ENCODE measurements at regions not wholly inside any gene's neighbourhood (a gene's known extent, or its start where the extent isn't known, plus 50 kb on each side); places are given as distances from the start of the nearest gene placed in this dataset.

GRCh38 chr20:1786486-1786885, 108.7 kb upstream of the SIRPA start:
- Mint-ChIP-seq H3K9me3 (ENCODE audit: low read depth, unreplicated experiment) (no peaks in the 10 kb centered on the region), H3K4me1 (ENCODE audit: low read depth, unreplicated experiment) (no peaks in the 10 kb centered on the region), H3K4me3 (ENCODE audit: low read depth, unreplicated experiment) (no peak overlapping the region), H3K36me3 (ENCODE audit: insufficient read depth, unreplicated experiment) (no peaks in the 10 kb centered on the region), H3K27ac (ENCODE audit: unreplicated experiment) (no peak overlapping the region), H3K27me3 (ENCODE audit: unreplicated experiment) (peaks cover 55% of the 10 kb centered on the region)
- CTCF ChIA-PET = no interaction called here
- TF ChIP-seq CTCF (IDR thresholded peaks at IDR 0.05; ENCODE audit: unreplicated experiment) = no peak
- no TSS peak for BruUV-seq (replicated peaks)
- no peak for DNase-seq
- intact Hi-C loops (cut with micrococcal nuclease; ENCODE audit: unreplicated experiment) = no loop called here

- Mint-ChIP-seq H3K36me3 (ENCODE audit: insufficient read depth, unreplicated experiment) (no peaks in the 10 kb centered on the region), H3K4me1 (ENCODE audit: low read depth, unreplicated experiment) (no peaks in the 10 kb centered on the region), H3K9me3 (ENCODE audit: low read depth, unreplicated experiment) (no peaks in the 10 kb centered on the region), H3K27ac (ENCODE audit: unreplicated experiment) (no peak overlapping the region), H3K4me3 (ENCODE audit: low read depth, unreplicated experiment) (no peak overlapping the region), H3K27me3 (ENCODE audit: unreplicated experiment) (peaks cover 69% of the 10 kb centered on the region)
- DNase-seq = no peak
- BruUV-seq (replicated peaks) = no TSS peak
- no peak for TF ChIP-seq CTCF (IDR thresholded peaks at IDR 0.05; ENCODE audit: unreplicated experiment)
- CTCF ChIA-PET = no interaction called here
- intact Hi-C loops (cut with micrococcal nuclease; ENCODE audit: unreplicated experiment) = no loop called here
These were observed 110.6 kb upstream of the SIRPA start for GRCh38 chr20:1784586-1784985.

GRCh38 chr20:1783245-1783644, 112.0 kb upstream of the SIRPA start:
- H3K36me3 Mint-ChIP-seq (ENCODE audit: insufficient read depth, unreplicated experiment) = no peaks in the 10 kb centered on the region
- TF ChIP-seq CTCF (IDR thresholded peaks at IDR 0.05; ENCODE audit: unreplicated experiment) = no peak
- no peaks in the 10 kb centered on the region for H3K4me1 Mint-ChIP-seq (ENCODE audit: low read depth, unreplicated experiment)
- H3K9me3 Mint-ChIP-seq (ENCODE audit: low read depth, unreplicated experiment) = no peaks in the 10 kb centered on the region
- CTCF ChIA-PET = no interaction called here
- intact Hi-C loops (cut with micrococcal nuclease; ENCODE audit: unreplicated experiment) = no loop called here
- BruUV-seq (replicated peaks) = no TSS peak
- H3K4me3 Mint-ChIP-seq (ENCODE audit: low read depth, unreplicated experiment) = no peak overlapping the region
- no peak for DNase-seq
- H3K27ac Mint-ChIP-seq (ENCODE audit: unreplicated experiment) = no peak overlapping the region
- peaks cover 63% of the 10 kb centered on the region for H3K27me3 Mint-ChIP-seq (ENCODE audit: unreplicated experiment)

GRCh38 chr20:1782181-1782580, 113.0 kb upstream of the SIRPA start:
- CTCF ChIA-PET = no interaction called here
- H3K27ac Mint-ChIP-seq (ENCODE audit: unreplicated experiment) = no peak overlapping the region
- H3K4me1 Mint-ChIP-seq (ENCODE audit: low read depth, unreplicated experiment) = no peaks in the 10 kb centered on the region
- no peak overlapping the region for H3K4me3 Mint-ChIP-seq (ENCODE audit: low read depth, unreplicated experiment)
- no TSS peak for BruUV-seq (replicated peaks)
- no peak for DNase-seq
- H3K36me3 Mint-ChIP-seq (ENCODE audit: insufficient read depth, unreplicated experiment) = peaks cover 4% of the 10 kb centered on the region
- H3K27me3 Mint-ChIP-seq (ENCODE audit: unreplicated experiment) = peaks cover 53% of the 10 kb centered on the region
- no peaks in the 10 kb centered on the region for H3K9me3 Mint-ChIP-seq (ENCODE audit: low read depth, unreplicated experiment)
- TF ChIP-seq CTCF (IDR thresholded peaks at IDR 0.05; ENCODE audit: unreplicated experiment) = no peak
- intact Hi-C loops (cut with micrococcal nuclease; ENCODE audit: unreplicated experiment) = no loop called here

GRCh38 chr20:1779567-1779966, 115.6 kb upstream of the SIRPA start:
- no TSS peak for BruUV-seq (replicated peaks)
- Mint-ChIP-seq H3K27ac (ENCODE audit: unreplicated experiment) (no peak overlapping the region), H3K4me3 (ENCODE audit: low read depth, unreplicated experiment) (no peak overlapping the region), H3K4me1 (ENCODE audit: low read depth, unreplicated experiment) (peaks cover 12% of the 10 kb centered on the region), H3K9me3 (ENCODE audit: low read depth, unreplicated experiment) (no peaks in the 10 kb centered on the region), H3K27me3 (ENCODE audit: unreplicated experiment) (peaks cover 30% of the 10 kb centered on the region), H3K36me3 (ENCODE audit: insufficient read depth, unreplicated experiment) (peaks cover 19% of the 10 kb centered on the region)
- CTCF ChIA-PET = no interaction called here
- intact Hi-C loops (cut with micrococcal nuclease; ENCODE audit: unreplicated experiment) = no loop called here
- DNase-seq = no peak
- TF ChIP-seq CTCF (IDR thresholded peaks at IDR 0.05; ENCODE audit: unreplicated experiment) = no peak
